Panc1 (cell line): ENCODE measurements at regions not wholly inside any gene's neighbourhood (a gene's known extent, or its start where the extent isn't known, plus 50 kb on each side); places are given as distances from the start of the nearest gene placed in this dataset.

ENCODE experiments used
- ATAC-seq: fragments of 200-7000 bp; cut with Tn5 transposase; 2 replicates; pipeline ENCODE4 v1.9.1; 2020; ENCODE audit warnings: mild to moderate bottlenecking, moderate library complexity
- BruUV-seq: library from RNA; stranded (reverse); fragments of 400-500 nt; replicated peaks from 2 replicates; lab custom pipeline; 2021; lab: Mats Ljungman, UMichigan
- CTCF ChIA-PET: fragments of 300-600 bp; sonication (Branson Sonifier 250); formaldehyde crosslinking; loops from one replicate; lab custom pipeline; 2022; ENCODE audit warnings: antibody characterized with exemption; lab: Charles Lee
- POLR2A ChIA-PET: fragments of 300-600 bp; sonication (Branson Sonifier 250); formaldehyde crosslinking; loops from one replicate; lab custom pipeline; 2022; ENCODE audit warnings: antibody characterized with exemption; lab: Charles Lee
- DNase-seq: peaks from one replicate; pipeline ENCODE4 v3.0.0-alpha.2; 2010; ENCODE audit warnings: low read depth, low spot score
- H3K27ac ChIP-seq: 2 replicates; pipeline ENCODE4 v1.5.1; 2011; ENCODE audit warnings: mild to moderate bottlenecking, low read length, inconsistent platforms
- H3K27me3 ChIP-seq: fragments of 200-500 bp; sonication (Bioruptor generic); 2 replicates; pipeline ENCODE4 v1.6.0; 2014; ENCODE audit warnings: low read length, inconsistent platforms; ENCODE audit not compliant: control insufficient read depth, insufficient read depth
- H3K36me3 ChIP-seq: fragments of 200-500 bp; sonication (Bioruptor generic); 2 replicates; pipeline ENCODE4 v1.5.1; 2014; ENCODE audit warnings: inconsistent platforms, mild to moderate bottlenecking, low read length, moderate library complexity; ENCODE audit not compliant: control insufficient read depth, insufficient read depth
- H3K4me1 ChIP-seq: 2 replicates; pipeline ENCODE4 v1.5.1; 2011; ENCODE audit warnings: inconsistent platforms, mild to moderate bottlenecking, low read length, moderate library complexity; ENCODE audit not compliant: control insufficient read depth, insufficient read depth
- H3K4me3 ChIP-seq, 2 experiments: 2 replicates each; pipeline ENCODE4 v1.5.1; 2011 to 2012; ENCODE audit warnings: low read depth in 2 of 2, low read length in 2 of 2, mild to moderate bottlenecking in 2 of 2, inconsistent platforms in 1 of 2, moderate library complexity in 1 of 2
- H3K9me3 ChIP-seq: fragments of 200-500 bp; sonication (Bioruptor generic); 2 replicates; pipeline ENCODE4 v1.5.1; 2014; ENCODE audit warnings: low read depth, mild to moderate bottlenecking, inconsistent platforms, low read length, moderate library complexity; ENCODE audit not compliant: control insufficient read depth, insufficient read depth
- POLR2AphosphoS5 ChIP-seq: IDR thresholded peaks from 2 replicates; pipeline ENCODE4 v1.6.1; 2012; ENCODE audit warnings: mild to moderate bottlenecking, low read depth, low read length, moderate library complexity
- SIN3A ChIP-seq: IDR thresholded peaks from 2 replicates; pipeline ENCODE4 v1.6.1; 2012; ENCODE audit warnings: low read depth, mild to moderate bottlenecking, low read length, moderate library complexity, borderline replicate concordance; ENCODE audit not compliant: insufficient read depth
- TCF7L2 ChIP-seq: IDR thresholded peaks from 2 replicates; pipeline ENCODE4 v1.6.1; 2011; ENCODE audit warnings: mild to moderate bottlenecking, low read depth, low read length, inconsistent platforms
- in situ Hi-C: cut with HindIII; loops from 2 replicates; pipeline ENCODE4 v1.10.0; 2016; ENCODE audit warnings: low sequenced_read_pairs, low pct_unique_long_range_greater_than_20kb
- intact Hi-C: fragments of 100-400 bp; cut with micrococcal nuclease; formaldehyde crosslinking; loops from one replicate; pipeline ENCODE4 v1.10.0; 2022; ENCODE audit not compliant: unreplicated experiment
- TF ChIP-seq, protein P1 (sequence below), 2 experiments: IDR thresholded peaks; 2 replicates each; pipeline ENCODE4 v1.6.1; 2011 to 2012; ENCODE audit warnings: low read depth in 2 of 2, control low read depth in 1 of 2, low read length in 1 of 2, mild to moderate bottlenecking in 1 of 2, moderate library complexity in 1 of 2; ENCODE audit not compliant: insufficient read depth in 1 of 2
- TF ChIP-seq, protein P2 (sequence below): fragments of 450-650 bp; IDR thresholded peaks from 2 replicates; pipeline ENCODE4 v1.5.1; 2017; ENCODE audit warnings: mild to moderate bottlenecking

DNA sequence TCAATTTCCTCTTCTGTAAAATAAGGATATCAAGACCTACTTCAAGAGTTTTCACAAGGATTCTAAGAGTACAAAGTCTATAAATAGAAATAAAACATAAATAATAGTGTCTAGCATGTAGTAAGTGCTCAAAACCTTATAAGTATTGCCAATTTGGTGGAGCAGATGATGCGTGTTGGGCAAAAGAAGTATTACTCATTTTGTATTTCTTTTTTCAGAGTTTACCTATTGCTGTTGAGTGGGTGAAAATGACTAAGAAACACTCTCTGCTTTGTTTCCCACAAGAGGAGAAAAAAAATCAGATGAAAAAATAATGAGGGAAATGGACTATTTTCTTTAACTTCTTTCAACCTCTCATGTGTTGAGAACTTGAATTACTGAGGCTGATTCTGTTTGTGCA, 103.3 kb upstream of the KCNK2 start:
- Histone ChIP-seq H3K27me3 (no peaks in the 10 kb centered on the region; the same call in 1 of the 2 replicates), H3K36me3 (no peaks in the 10 kb centered on the region), H3K4me1 (no peaks in the 10 kb centered on the region), H3K9me3 (no peaks in the 10 kb centered on the region), H3K27ac (no peak overlapping the region), H3K4me3 (no peak overlapping the region)
- ATAC-seq (no peak), DNase-seq (no peak)
- POLR2A ChIA-PET: no interaction called here
- intact Hi-C loops: no loop called here
- CTCF ChIA-PET: no interaction called here
- TF ChIP-seq SIN3A (no peak), POLR2AphosphoS5 (no peak), TCF7L2 (no peak)
- TF ChIP-seq, protein P1, sequence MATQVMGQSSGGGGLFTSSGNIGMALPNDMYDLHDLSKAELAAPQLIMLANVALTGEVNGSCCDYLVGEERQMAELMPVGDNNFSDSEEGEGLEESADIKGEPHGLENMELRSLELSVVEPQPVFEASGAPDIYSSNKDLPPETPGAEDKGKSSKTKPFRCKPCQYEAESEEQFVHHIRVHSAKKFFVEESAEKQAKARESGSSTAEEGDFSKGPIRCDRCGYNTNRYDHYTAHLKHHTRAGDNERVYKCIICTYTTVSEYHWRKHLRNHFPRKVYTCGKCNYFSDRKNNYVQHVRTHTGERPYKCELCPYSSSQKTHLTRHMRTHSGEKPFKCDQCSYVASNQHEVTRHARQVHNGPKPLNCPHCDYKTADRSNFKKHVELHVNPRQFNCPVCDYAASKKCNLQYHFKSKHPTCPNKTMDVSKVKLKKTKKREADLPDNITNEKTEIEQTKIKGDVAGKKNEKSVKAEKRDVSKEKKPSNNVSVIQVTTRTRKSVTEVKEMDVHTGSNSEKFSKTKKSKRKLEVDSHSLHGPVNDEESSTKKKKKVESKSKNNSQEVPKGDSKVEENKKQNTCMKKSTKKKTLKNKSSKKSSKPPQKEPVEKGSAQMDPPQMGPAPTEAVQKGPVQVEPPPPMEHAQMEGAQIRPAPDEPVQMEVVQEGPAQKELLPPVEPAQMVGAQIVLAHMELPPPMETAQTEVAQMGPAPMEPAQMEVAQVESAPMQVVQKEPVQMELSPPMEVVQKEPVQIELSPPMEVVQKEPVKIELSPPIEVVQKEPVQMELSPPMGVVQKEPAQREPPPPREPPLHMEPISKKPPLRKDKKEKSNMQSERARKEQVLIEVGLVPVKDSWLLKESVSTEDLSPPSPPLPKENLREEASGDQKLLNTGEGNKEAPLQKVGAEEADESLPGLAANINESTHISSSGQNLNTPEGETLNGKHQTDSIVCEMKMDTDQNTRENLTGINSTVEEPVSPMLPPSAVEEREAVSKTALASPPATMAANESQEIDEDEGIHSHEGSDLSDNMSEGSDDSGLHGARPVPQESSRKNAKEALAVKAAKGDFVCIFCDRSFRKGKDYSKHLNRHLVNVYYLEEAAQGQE (IDR thresholded peaks at IDR 0.05; ENCODE audit: insufficient read depth in 1 of 2, low read depth in 2 of 2, low read length in 1 of 2): no peak
- TF ChIP-seq, protein P2, sequence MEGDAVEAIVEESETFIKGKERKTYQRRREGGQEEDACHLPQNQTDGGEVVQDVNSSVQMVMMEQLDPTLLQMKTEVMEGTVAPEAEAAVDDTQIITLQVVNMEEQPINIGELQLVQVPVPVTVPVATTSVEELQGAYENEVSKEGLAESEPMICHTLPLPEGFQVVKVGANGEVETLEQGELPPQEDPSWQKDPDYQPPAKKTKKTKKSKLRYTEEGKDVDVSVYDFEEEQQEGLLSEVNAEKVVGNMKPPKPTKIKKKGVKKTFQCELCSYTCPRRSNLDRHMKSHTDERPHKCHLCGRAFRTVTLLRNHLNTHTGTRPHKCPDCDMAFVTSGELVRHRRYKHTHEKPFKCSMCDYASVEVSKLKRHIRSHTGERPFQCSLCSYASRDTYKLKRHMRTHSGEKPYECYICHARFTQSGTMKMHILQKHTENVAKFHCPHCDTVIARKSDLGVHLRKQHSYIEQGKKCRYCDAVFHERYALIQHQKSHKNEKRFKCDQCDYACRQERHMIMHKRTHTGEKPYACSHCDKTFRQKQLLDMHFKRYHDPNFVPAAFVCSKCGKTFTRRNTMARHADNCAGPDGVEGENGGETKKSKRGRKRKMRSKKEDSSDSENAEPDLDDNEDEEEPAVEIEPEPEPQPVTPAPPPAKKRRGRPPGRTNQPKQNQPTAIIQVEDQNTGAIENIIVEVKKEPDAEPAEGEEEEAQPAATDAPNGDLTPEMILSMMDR: no peak
- BruUV-seq: no TSS peak
- in situ Hi-C loops: no loop called here

DNA sequence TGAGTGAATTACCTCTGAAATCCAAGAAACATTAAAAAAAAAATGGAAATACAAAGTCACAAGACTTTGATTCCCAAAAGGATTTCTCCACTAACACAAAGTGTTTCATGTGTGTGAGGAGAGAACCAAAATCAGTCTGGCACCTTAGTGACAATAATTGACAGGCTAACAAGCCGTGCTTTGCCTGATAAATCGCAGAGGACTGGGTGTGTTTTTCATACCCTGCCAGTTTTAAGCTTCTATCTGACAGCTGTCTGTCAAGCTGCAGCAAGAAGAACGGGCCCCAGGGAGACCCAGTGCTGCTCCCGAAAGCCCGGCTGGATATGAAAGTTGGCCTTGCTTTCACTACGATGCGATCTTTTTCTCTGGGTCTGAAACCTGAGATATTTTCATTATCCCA, 101.6 kb upstream of the KCNK2 start:
- no peak for DNase-seq
- no peaks in the 10 kb centered on the region for H3K9me3 ChIP-seq
- H3K36me3 ChIP-seq: no peaks in the 10 kb centered on the region
- no peak overlapping the region for H3K27ac ChIP-seq
- in situ Hi-C loops: no loop called here
- TF ChIP-seq, protein P1 (IDR thresholded peaks at IDR 0.05; ENCODE audit: insufficient read depth in 1 of 2, low read depth in 2 of 2, low read length in 1 of 2): no peak
- TF ChIP-seq TCF7L2: no peak
- TF ChIP-seq SIN3A: no peak
- TF ChIP-seq, protein P2: no peak
- TF ChIP-seq POLR2AphosphoS5: no peak
- ChIA-PET POLR2A (no interaction called here), CTCF (no interaction called here)
- H3K4me3 ChIP-seq: no peak overlapping the region
- no peak for ATAC-seq
- H3K4me1 ChIP-seq: no peaks in the 10 kb centered on the region
- no TSS peak for BruUV-seq
- H3K27me3 ChIP-seq: no peaks in the 10 kb centered on the region; the same call in 1 of the 2 replicates
- intact Hi-C loops: no loop called here
